ENCODE measurements at regions not wholly inside any gene's neighbourhood (a gene's known extent, or its start where the extent isn't known, plus 50 kb on each side); places are given as distances from the start of the nearest gene placed in this dataset.

- no peaks in the 10 kb centered on the region for H3K36me3 Mint-ChIP-seq (ENCODE audit: insufficient read depth)
- H3K27me3 Mint-ChIP-seq, result no peaks in the 10 kb centered on the region
- peaks cover 5% of the 10 kb centered on the region for H3K9me3 Mint-ChIP-seq (ENCODE audit: low read depth)
- TF ChIP-seq CTCF (IDR thresholded peaks at IDR 0.05; ENCODE audit: unreplicated experiment), result no peak
- no peak for DNase-seq (ENCODE audit: low spot score, unreplicated experiment)
- no peak overlapping the region for H3K4me3 Mint-ChIP-seq (ENCODE audit: low read depth)
- H3K27ac Mint-ChIP-seq, result no peak overlapping the region
- no peaks in the 10 kb centered on the region for H3K4me1 Mint-ChIP-seq (ENCODE audit: low read depth)
Measured at GRCh38 chrX:42466332-42467046, 311.5 kb downstream of the PPP1R2C start.

GRCh38 chrX:42465821-42466220 lies 312.1 kb downstream of the PPP1R2C start:
- Mint-ChIP-seq H3K36me3 (ENCODE audit: insufficient read depth) (no peaks in the 10 kb centered on the region), H3K4me1 (ENCODE audit: low read depth) (no peaks in the 10 kb centered on the region), H3K4me3 (ENCODE audit: low read depth) (no peak overlapping the region), H3K27ac (no peak overlapping the region), H3K9me3 (ENCODE audit: low read depth) (peaks cover 5% of the 10 kb centered on the region), H3K27me3 (no peaks in the 10 kb centered on the region)
- TF ChIP-seq CTCF (IDR thresholded peaks at IDR 0.05; ENCODE audit: unreplicated experiment), result no peak
- DNase-seq (ENCODE audit: low spot score, unreplicated experiment), result no peak

GRCh38 chrX:42463706-42464490 lies 314.1 kb downstream of the PPP1R2C start:
- no peak for DNase-seq (ENCODE audit: low spot score, unreplicated experiment)
- Mint-ChIP-seq H3K4me1 (ENCODE audit: low read depth) (peaks cover 5% of the 10 kb centered on the region), H3K9me3 (ENCODE audit: low read depth) (peaks cover 5% of the 10 kb centered on the region), H3K27me3 (no peaks in the 10 kb centered on the region), H3K4me3 (ENCODE audit: low read depth) (no peak overlapping the region), H3K36me3 (ENCODE audit: insufficient read depth) (no peaks in the 10 kb centered on the region), H3K27ac (no peak overlapping the region)
- TF ChIP-seq CTCF (IDR thresholded peaks at IDR 0.05; ENCODE audit: unreplicated experiment), result no peak

GRCh38 chrX:42462917-42463316 lies 315.0 kb downstream of the PPP1R2C start:
- peaks cover 5% of the 10 kb centered on the region for H3K4me1 Mint-ChIP-seq (ENCODE audit: low read depth)
- H3K27me3 Mint-ChIP-seq, result no peaks in the 10 kb centered on the region
- no peak overlapping the region for H3K4me3 Mint-ChIP-seq (ENCODE audit: low read depth)
- no peak for DNase-seq (ENCODE audit: low spot score, unreplicated experiment)
- TF ChIP-seq CTCF (IDR thresholded peaks at IDR 0.05; ENCODE audit: unreplicated experiment), result no peak
- H3K9me3 Mint-ChIP-seq (ENCODE audit: low read depth), result peaks cover 5% of the 10 kb centered on the region
- no peaks in the 10 kb centered on the region for H3K36me3 Mint-ChIP-seq (ENCODE audit: insufficient read depth)
- H3K27ac Mint-ChIP-seq, result no peak overlapping the region

GRCh38 chrX:42460706-42461105 lies 317.3 kb downstream of the PPP1R2C start:
- Mint-ChIP-seq H3K27ac (no peak overlapping the region), H3K9me3 (ENCODE audit: low read depth) (peaks cover 5% of the 10 kb centered on the region), H3K4me3 (ENCODE audit: low read depth) (no peak overlapping the region), H3K36me3 (ENCODE audit: insufficient read depth) (no peaks in the 10 kb centered on the region), H3K4me1 (ENCODE audit: low read depth) (peaks cover 5% of the 10 kb centered on the region), H3K27me3 (no peaks in the 10 kb centered on the region)
- no peak for TF ChIP-seq CTCF (IDR thresholded peaks at IDR 0.05; ENCODE audit: unreplicated experiment)
- DNase-seq (ENCODE audit: low spot score, unreplicated experiment), result no peak
